ENCODE measurements at regions not wholly inside any gene's neighbourhood (a gene's known extent, or its start where the extent isn't known, plus 50 kb on each side); places are given as distances from the start of the nearest gene placed in this dataset.

DNA sequence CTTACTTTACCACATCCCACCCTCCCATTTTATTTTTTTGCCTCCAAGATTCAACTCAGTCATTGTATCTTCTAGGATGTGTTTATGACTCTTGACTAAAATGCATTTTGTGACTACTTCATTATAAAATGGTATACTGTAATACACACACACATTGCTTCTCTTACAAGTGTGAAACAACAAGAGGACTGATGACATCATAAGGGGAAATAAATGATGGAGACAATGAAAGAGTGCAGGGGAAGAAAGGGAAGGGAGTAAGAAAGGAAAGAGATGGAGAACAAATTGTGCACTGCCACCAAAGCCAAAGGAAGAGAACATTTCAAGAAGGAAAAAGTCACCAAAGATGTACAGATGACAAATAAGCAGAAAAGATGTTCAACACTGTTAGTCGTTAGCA lies 102.6 kb downstream of the CD164 start:
- no peak for TF ChIP-seq SPI1 (IDR thresholded peaks at IDR 0.05; ENCODE audit: borderline replicate concordance, low read depth)
- TF ChIP-seq, protein P1, sequence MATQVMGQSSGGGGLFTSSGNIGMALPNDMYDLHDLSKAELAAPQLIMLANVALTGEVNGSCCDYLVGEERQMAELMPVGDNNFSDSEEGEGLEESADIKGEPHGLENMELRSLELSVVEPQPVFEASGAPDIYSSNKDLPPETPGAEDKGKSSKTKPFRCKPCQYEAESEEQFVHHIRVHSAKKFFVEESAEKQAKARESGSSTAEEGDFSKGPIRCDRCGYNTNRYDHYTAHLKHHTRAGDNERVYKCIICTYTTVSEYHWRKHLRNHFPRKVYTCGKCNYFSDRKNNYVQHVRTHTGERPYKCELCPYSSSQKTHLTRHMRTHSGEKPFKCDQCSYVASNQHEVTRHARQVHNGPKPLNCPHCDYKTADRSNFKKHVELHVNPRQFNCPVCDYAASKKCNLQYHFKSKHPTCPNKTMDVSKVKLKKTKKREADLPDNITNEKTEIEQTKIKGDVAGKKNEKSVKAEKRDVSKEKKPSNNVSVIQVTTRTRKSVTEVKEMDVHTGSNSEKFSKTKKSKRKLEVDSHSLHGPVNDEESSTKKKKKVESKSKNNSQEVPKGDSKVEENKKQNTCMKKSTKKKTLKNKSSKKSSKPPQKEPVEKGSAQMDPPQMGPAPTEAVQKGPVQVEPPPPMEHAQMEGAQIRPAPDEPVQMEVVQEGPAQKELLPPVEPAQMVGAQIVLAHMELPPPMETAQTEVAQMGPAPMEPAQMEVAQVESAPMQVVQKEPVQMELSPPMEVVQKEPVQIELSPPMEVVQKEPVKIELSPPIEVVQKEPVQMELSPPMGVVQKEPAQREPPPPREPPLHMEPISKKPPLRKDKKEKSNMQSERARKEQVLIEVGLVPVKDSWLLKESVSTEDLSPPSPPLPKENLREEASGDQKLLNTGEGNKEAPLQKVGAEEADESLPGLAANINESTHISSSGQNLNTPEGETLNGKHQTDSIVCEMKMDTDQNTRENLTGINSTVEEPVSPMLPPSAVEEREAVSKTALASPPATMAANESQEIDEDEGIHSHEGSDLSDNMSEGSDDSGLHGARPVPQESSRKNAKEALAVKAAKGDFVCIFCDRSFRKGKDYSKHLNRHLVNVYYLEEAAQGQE (IDR thresholded peaks at IDR 0.05; ENCODE audit: insufficient replicate concordance, low read depth), result no peak
- Histone ChIP-seq H3K27me3 (ENCODE audit: insufficient read depth, poor library complexity, severe bottlenecking) (no peaks in the 10 kb centered on the region), H3K27ac (replicated peaks) (no peak overlapping the region), H3K4me3 (replicated peaks; ENCODE audit: insufficient read depth, low read length) (no peak overlapping the region)
- DNase-seq (ENCODE audit: low read depth in 1 of 2, low spot score in 1 of 2), result no peak

DNA sequence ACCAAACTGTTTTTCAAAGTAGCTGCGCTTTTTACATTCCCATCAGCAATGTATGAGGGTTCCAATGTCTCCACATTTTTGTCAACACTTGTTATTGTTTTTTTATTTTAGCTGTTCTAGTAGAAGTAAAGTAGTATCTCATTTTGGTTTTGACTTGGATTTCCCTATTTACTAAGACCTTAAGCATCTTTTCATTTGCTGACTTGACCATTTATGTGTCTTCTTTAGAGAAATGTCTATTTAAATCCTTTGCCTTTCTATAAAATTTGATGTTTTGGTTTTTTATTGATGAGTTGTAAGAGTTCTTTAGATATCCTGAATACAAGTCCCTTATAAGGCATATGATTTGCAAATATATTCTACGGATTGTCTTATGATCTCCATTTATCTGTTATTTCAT lies 110.6 kb downstream of the CD164 start:
- Histone ChIP-seq H3K27ac (replicated peaks) (no peak overlapping the region), H3K27me3 (ENCODE audit: insufficient read depth, poor library complexity, severe bottlenecking) (no peaks in the 10 kb centered on the region), H3K4me3 (replicated peaks; ENCODE audit: insufficient read depth, low read length) (no peak overlapping the region)
- no peak for DNase-seq (ENCODE audit: low read depth in 1 of 2, low spot score in 1 of 2)
- TF ChIP-seq POLR2AphosphoS5 (IDR thresholded peaks at IDR 0.05; ENCODE audit: low read depth), result no peak
- TF ChIP-seq, protein P2, sequence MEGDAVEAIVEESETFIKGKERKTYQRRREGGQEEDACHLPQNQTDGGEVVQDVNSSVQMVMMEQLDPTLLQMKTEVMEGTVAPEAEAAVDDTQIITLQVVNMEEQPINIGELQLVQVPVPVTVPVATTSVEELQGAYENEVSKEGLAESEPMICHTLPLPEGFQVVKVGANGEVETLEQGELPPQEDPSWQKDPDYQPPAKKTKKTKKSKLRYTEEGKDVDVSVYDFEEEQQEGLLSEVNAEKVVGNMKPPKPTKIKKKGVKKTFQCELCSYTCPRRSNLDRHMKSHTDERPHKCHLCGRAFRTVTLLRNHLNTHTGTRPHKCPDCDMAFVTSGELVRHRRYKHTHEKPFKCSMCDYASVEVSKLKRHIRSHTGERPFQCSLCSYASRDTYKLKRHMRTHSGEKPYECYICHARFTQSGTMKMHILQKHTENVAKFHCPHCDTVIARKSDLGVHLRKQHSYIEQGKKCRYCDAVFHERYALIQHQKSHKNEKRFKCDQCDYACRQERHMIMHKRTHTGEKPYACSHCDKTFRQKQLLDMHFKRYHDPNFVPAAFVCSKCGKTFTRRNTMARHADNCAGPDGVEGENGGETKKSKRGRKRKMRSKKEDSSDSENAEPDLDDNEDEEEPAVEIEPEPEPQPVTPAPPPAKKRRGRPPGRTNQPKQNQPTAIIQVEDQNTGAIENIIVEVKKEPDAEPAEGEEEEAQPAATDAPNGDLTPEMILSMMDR (IDR thresholded peaks at IDR 0.05; ENCODE audit: insufficient read depth, low read length), result no peak
- no peak for TF ChIP-seq SPI1 (IDR thresholded peaks at IDR 0.05; ENCODE audit: borderline replicate concordance, low read depth)
- TF ChIP-seq GABPA (IDR thresholded peaks at IDR 0.05; ENCODE audit: low read depth), result no peak
- TF ChIP-seq, protein P1 (IDR thresholded peaks at IDR 0.05; ENCODE audit: insufficient replicate concordance, low read depth), result no peak

DNA sequence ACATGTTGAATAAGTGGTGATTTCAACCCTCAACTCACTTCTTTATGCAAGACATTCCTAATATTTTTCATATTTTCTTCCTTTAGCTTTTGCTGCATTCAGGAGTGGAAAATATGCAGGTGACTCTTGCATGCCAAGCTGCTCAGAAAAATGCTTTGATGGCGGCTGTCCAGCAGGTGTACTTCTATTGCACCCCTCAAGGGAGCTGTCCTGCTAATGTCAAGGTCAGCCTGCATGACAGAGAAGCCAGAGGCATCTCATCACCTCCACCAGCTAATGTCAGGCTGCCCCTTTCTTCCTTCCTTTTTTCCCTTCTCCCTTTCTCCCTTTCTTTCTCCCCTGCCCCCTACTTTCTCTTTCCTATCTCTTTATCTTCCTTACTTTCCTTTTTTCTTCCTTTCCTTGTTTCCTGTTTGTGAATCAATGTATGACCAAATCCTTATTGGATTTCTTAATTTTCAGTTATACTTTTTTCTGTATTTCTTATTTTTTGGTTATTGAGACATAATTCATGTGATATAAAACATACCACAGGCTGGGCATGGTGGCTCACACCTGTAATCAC lies 112.2 kb downstream of the CD164 start:
- no peak for DNase-seq (ENCODE audit: low read depth in 1 of 2, low spot score in 1 of 2)
- Histone ChIP-seq H3K4me3 (replicated peaks; ENCODE audit: insufficient read depth, low read length) (no peak overlapping the region), H3K27ac (replicated peaks) (no peak overlapping the region), H3K27me3 (ENCODE audit: insufficient read depth, poor library complexity, severe bottlenecking) (no peaks in the 10 kb centered on the region)
- TF ChIP-seq, protein P2 (IDR thresholded peaks at IDR 0.05; ENCODE audit: insufficient read depth, low read length), result no peak
- TF ChIP-seq SPI1 (IDR thresholded peaks at IDR 0.05; ENCODE audit: borderline replicate concordance, low read depth), result no peak
- no peak for TF ChIP-seq GABPA (IDR thresholded peaks at IDR 0.05; ENCODE audit: low read depth)
- TF ChIP-seq, protein P1 (IDR thresholded peaks at IDR 0.05; ENCODE audit: insufficient replicate concordance, low read depth), result no peak
- TF ChIP-seq POLR2AphosphoS5 (IDR thresholded peaks at IDR 0.05; ENCODE audit: low read depth), result no peak

All from HL-60 (cell line).